Right cardiac atrium (tissue), 5 donors: ENCODE measurements at regions not wholly inside any gene's neighbourhood (a gene's known extent, or its start where the extent isn't known, plus 50 kb on each side); places are given as distances from the start of the nearest gene placed in this dataset.

Source experiments
- ATAC-seq, 2 donors: fragments of 200-7000 bp; cut with Tn5 transposase; one replicate each; pipeline versions ENCODE4 v1.8.0 to v1.9.1; 2020; ENCODE audit warnings: moderate library complexity in 2 of 2, mild to moderate bottlenecking in 1 of 2
- DNase-seq, 3 donors: peaks; one replicate each; pipeline ENCODE4 v3.0.0-alpha.2; 2020
- H3K27ac ChIP-seq: one replicate; pipeline ENCODE4 v1.5.1; 2013; ENCODE audit warnings: mild to moderate bottlenecking, low read length, control low read depth, moderate library complexity
- H3K27me3 ChIP-seq: one replicate; pipeline ENCODE4 v1.6.1; 2013; ENCODE audit not compliant: control insufficient read depth, insufficient read depth
- H3K4me1 ChIP-seq: one replicate; pipeline ENCODE4 v1.6.1; 2013; ENCODE audit warnings: low read length; ENCODE audit not compliant: control insufficient read depth, insufficient read depth
- H3K4me3 ChIP-seq: one replicate; pipeline ENCODE4 v1.5.1; 2013; ENCODE audit warnings: low read length, control low read depth
- H3K9me3 ChIP-seq: one replicate; pipeline ENCODE4 v1.6.1; 2013; ENCODE audit warnings: low read length; ENCODE audit not compliant: control insufficient read depth
- WGBS: extraction: QIAGEN DNeasy Blood & Tissue Kit; methylation state at CpG from one replicate; pipeline ENCODE4 v1.1.7; 2013; 5-methylcytosine and 5-hydroxymethylcytosine counted together
- intact Hi-C, 4 donors: fragments of 100-400 bp; cut with DNase I; formaldehyde crosslinking; loops; one replicate each; pipeline versions ENCODE4 v1.11.0 to v1.14.0; 2022 to 2023
- donor health status: healthy with polysubstance abuse.
- donor health status: DM: no; HTN: yes; CAD: no.
- donor health status: DM: no; HTN: no; CAD: no.
- donor health status: DM: no; HTN: yes; CAD: no; lungs with severe emphysema.
- donor health status: DM: yes; HTN: yes; CAD: no.

DNA sequence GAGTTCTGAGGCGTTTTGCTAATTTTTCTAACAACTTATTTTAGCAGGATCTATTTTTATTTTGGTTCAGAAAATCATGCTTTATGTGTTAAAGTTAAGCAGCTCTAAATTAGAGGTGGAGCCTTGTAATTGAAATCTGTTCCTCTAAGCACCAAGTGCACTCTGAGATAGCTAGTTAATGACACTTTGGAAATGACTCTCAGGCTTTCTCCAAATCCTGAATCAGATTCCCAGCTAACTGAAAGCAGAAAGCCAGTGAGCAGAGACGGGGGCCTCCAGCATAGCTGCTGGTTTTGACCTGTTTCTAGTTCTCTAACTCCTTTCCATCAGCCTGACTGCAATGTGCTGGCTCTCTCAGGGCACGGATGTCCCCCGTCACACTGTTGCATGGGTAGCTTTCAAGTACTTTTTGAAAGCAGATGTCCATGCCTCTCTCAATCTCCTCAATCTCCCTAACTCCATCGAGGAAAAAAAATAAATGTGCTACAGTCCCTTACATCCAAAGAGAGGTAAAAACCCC is 326.5 kb downstream of the SATB2 start:
- no peaks in the 10 kb centered on the region for H3K4me1 ChIP-seq
- no peak overlapping the region for H3K27ac ChIP-seq
- 56% methylated on average over 5 of the region's 5 CpGs for WGBS
- no peak for ATAC-seq
- DNase-seq, result no peak
- intact Hi-C loops, result no loop called here
- no peak overlapping the region for H3K4me3 ChIP-seq
- H3K9me3 ChIP-seq, result no peaks in the 10 kb centered on the region
- no peaks in the 10 kb centered on the region for H3K27me3 ChIP-seq

DNA sequence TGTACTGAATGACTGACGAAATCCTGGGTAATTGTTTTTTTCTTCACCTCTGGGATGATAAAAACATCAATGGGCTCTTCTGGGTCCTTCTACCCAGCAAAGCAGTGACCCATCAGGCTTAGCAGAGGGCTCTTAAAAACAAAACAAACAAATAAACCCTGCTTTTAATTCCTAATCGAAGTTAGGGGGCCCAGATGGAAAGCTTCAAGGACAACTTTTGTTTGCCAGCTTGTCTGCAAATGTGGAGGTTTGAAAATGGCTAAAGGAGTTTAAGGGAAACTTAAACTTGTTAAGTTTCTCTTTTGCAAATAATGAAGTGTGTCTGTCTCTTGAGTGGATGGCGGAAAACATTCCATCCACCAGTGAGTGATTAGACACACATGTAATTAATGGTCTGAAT is 327.2 kb downstream of the SATB2 start:
- 35% methylated on average over 3 of the region's 3 CpGs for WGBS
- Histone ChIP-seq H3K4me1 (no peaks in the 10 kb centered on the region), H3K4me3 (no peak overlapping the region), H3K9me3 (no peaks in the 10 kb centered on the region), H3K27me3 (no peaks in the 10 kb centered on the region), H3K27ac (no peak overlapping the region)
- ATAC-seq (no peak), DNase-seq (no peak)
- intact Hi-C loops, result no loop called here

DNA sequence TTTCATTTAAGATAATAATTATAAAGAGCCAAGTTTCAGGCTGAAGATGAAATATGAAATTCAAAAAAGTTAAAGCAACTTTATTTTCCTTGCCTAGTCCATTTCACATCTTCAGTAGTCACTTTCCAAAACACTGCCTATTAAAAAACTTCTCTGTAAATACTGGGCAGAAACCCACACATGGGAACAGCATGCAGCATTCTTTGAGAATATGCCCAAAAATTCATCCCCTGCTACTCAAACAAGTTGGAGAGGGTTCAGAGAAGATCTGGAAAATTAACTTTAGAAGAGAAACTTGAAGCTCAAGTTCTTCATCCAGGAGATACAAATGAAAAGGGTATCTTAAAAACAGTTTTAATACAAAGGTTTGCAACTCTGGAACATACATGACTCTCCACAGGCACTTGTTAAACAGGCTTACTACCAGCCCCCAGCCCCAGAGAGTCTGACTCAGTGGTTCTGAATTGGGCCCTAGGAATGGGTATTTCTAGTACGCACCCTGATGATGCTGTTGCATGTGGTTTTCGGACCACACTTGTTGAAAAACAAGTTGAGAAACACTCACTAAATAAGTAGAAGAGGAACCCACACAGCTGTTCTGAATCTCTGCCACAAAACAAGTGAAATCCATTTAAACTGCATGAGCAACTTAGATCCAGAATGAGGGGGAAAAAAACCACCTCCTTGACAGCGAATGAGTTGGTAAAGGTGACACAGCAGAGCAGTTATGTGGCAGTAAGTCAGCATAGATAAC is 329.1 kb downstream of the SATB2 start:
- Histone ChIP-seq H3K4me3 (no peak overlapping the region), H3K9me3 (no peaks in the 10 kb centered on the region), H3K4me1 (no peaks in the 10 kb centered on the region), H3K27ac (no peak overlapping the region), H3K27me3 (no peaks in the 10 kb centered on the region)
- 82% methylated on average over 3 of the region's 3 CpGs for WGBS
- ATAC-seq (no peak), DNase-seq (no peak)
- intact Hi-C loops, result no loop called here

DNA sequence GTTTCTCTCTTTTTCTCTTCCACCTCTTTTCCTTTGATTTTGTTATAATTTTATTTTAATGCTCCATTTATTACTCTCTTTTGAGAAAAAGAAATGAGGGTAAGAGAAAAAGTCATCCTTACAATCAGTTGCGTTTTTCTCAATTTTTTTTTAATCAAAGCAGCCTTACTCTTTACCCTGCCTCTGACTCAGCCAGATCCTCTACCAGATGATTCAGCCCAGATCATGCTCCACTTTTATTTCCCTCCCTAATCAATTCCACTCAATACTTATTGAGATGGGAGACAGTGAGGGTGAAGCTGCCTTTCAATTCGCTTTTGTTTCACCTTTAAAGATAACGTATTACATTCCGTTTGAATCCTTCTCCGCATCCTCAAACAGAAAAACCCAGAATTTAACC is 337.9 kb downstream of the SATB2 start:
- H3K27me3 ChIP-seq, result no peaks in the 10 kb centered on the region
- no peaks in the 10 kb centered on the region for H3K4me1 ChIP-seq
- ATAC-seq, result no peak
- no peak overlapping the region for H3K4me3 ChIP-seq
- no peaks in the 10 kb centered on the region for H3K9me3 ChIP-seq
- no peak for DNase-seq
- WGBS, result 85% methylated on average over 5 of the region's 5 CpGs
- intact Hi-C loops, result no loop called here
- no peak overlapping the region for H3K27ac ChIP-seq

DNA sequence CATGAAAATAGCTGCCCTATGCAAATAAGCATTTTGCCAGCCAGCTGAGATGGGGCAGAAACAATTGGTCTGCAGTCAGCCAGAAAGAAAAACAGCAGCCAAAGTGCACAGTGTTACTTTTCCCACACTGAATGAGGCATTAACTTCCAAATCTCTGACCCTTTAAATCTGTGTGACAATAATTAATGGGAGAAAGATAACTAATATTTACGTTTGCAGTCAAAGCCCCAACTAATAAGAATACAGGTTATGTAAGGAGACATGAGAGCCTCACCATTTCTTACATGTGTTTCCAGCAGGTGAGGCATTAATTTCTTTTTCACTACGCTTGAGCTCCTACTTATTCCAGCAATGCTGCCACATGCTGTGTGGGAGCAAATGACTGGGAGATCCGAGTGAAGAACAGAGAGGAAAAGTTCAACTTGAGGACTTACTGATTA is 339.0 kb downstream of the SATB2 start:
- Histone ChIP-seq H3K4me1 (no peaks in the 10 kb centered on the region), H3K27ac (no peak overlapping the region), H3K27me3 (no peaks in the 10 kb centered on the region), H3K9me3 (no peaks in the 10 kb centered on the region), H3K4me3 (no peak overlapping the region)
- no peak for DNase-seq
- intact Hi-C loops, result no loop called here
- ATAC-seq, result no peak
- WGBS, result 52% methylated on average over 3 of the region's 3 CpGs

DNA sequence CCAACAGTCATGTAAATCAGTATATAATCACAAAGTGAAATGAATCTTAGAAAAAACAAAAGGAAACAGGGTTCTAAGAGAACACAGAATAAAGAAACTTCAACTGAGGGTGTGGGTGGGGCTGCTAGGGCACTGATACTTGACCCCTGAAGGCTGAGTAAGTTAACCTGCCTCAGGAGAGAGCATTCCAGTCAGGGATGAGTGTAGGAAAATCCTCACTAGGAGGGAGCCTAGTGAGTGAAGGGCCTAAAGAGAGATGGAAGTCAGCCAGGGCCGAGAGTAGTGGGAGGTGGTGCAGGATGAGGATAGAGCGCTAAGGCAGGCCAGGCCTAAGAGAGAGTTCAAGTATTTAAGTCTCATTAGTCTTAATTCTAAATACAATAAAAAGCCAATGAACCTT is 342.6 kb downstream of the SATB2 start:
- ATAC-seq (no peak), DNase-seq (no peak)
- Histone ChIP-seq H3K4me1 (no peaks in the 10 kb centered on the region), H3K9me3 (no peaks in the 10 kb centered on the region), H3K27me3 (no peaks in the 10 kb centered on the region), H3K27ac (no peak overlapping the region), H3K4me3 (no peak overlapping the region)
- 77% methylated on average over 2 of the region's 2 CpGs for WGBS
- intact Hi-C loops, result no loop called here

DNA sequence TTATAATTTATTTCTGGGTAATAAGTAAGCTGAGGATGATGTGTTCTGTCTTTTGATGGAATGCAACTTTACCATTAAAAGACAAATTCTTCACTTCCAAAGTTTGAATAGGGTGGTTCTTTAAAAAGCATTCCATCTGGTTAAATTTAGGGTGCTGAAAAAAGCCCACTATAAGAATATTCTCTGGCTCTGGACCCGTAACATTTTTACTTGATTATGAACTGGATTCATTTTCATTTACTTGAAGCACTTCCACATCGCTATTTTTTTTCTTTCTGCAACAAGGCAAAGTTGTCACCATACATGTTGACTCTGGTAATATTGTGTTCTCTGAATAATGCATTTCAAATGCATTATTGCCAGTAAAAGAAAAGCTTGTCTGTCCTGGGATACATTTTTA is 344.6 kb downstream of the SATB2 start:
- H3K4me3 ChIP-seq, result no peak overlapping the region
- no peak overlapping the region for H3K27ac ChIP-seq
- DNase-seq (no peak), ATAC-seq (no peak)
- 78% methylated on average over 2 of the region's 2 CpGs for WGBS
- no peaks in the 10 kb centered on the region for H3K9me3 ChIP-seq
- H3K27me3 ChIP-seq, result no peaks in the 10 kb centered on the region
- H3K4me1 ChIP-seq, result no peaks in the 10 kb centered on the region
- intact Hi-C loops, result no loop called here

DNA sequence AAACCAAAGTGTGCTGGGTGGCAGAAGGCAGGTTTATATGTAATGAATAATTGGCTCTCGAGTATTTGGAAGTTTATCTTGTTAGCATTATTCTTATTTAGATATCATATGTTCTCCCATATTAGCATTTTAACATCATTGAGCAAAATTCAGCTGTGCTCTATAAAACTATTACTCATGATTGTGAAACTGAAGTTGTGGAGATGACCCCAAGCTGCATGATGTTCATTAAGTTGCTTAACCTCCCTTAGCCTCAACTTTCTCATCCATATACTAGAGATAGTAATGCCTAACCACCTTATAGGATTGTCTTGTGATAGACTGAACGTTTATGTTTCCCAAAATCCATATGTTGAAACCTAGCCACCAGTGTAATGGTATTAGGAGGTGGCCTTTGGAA is 346.3 kb downstream of the SATB2 start:
- Histone ChIP-seq H3K27ac (no peak overlapping the region), H3K4me3 (no peak overlapping the region), H3K9me3 (no peaks in the 10 kb centered on the region), H3K27me3 (no peaks in the 10 kb centered on the region), H3K4me1 (no peaks in the 10 kb centered on the region)
- DNase-seq, result no peak
- no peak for ATAC-seq
- 61% methylated on average over 2 of the region's 2 CpGs for WGBS
- intact Hi-C loops, result no loop called here

DNA sequence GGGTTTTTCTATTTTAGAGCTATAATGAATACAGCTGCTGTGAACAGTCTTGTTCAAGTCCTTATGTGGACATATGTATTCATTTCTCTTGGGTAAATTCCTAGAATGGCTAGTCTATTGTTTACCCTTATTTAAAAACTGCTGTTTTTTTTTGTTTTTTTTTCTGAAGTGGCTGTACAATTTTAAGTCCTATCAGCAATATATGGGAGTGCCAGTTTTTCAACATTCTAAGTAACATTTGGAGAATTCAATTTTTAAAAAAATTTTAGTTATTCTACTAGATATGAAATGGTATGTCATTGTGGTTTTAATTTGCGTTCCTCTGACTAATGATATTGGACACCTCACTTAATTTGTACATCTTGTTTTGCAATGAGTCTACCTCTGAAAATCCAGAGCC is 349.7 kb downstream of the SATB2 start:
- 85% methylated on average over 1 of the region's 1 CpG for WGBS
- Histone ChIP-seq H3K4me3 (no peak overlapping the region), H3K27me3 (no peaks in the 10 kb centered on the region), H3K27ac (no peak overlapping the region), H3K4me1 (no peaks in the 10 kb centered on the region), H3K9me3 (no peaks in the 10 kb centered on the region)
- intact Hi-C loops, result no loop called here
- no peak for DNase-seq
- ATAC-seq, result no peak

DNA sequence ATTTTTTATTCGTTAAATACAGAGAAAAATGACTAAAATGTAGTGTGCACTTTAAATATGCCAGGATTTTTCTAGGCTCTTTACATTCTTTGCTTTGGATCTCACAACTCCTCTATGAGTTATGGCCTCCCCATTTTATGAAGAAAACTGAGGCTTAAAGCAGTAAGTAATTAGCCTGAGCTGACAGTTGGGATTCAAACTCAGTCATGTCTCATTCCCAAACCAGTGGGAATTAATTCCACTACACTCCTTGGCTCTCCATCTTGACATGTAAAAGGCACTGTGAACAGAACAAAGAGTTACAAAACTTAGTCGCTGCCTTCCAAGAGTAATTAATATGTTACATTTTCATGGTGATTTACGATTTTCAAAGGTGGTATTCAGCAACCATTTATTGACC is 351.9 kb downstream of the SATB2 start:
- DNase-seq (no peak), ATAC-seq (no peak)
- Histone ChIP-seq H3K9me3 (no peaks in the 10 kb centered on the region), H3K4me3 (no peak overlapping the region), H3K27ac (no peak overlapping the region), H3K4me1 (no peaks in the 10 kb centered on the region), H3K27me3 (no peaks in the 10 kb centered on the region)
- intact Hi-C loops, result no loop called here
- 63% methylated on average over 3 of the region's 3 CpGs for WGBS

DNA sequence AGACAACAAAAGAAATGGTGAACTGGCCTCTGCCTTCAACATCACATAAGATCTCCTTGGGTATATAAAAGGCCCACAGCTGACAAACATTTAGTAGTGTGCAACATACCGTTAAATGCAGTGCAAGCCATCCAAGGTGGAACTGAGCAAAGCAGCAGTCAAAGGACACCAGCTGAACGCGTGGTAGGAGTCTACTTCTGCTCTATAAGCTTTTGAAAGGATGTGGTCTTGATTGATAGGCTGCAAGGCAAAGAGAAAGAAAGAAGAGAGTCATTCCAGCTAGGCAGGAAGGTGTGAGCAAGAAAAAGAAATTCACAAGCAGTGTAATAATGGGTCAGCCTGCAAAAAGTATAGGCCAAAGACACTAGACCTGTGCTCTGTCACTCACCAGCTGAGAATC is 356.3 kb downstream of the SATB2 start:
- WGBS, result 87% methylated on average over 3 of the region's 3 CpGs
- Histone ChIP-seq H3K4me3 (no peak overlapping the region), H3K27ac (no peak overlapping the region), H3K27me3 (no peaks in the 10 kb centered on the region), H3K9me3 (no peaks in the 10 kb centered on the region), H3K4me1 (no peaks in the 10 kb centered on the region)
- DNase-seq (no peak), ATAC-seq (no peak)
- intact Hi-C loops, result no loop called here
